Body of pancreas (tissue), 4 donors: ENCODE measurements at regions not wholly inside any gene's neighbourhood (a gene's known extent, or its start where the extent isn't known, plus 50 kb on each side); places are given as distances from the start of the nearest gene placed in this dataset.

Experiments used
- ATAC-seq: fragments of 150-250 bp; one replicate; pipeline ENCODE4 v1.9.1; 2016
- DNase-seq, 4 donors: peaks; one replicate each; pipeline ENCODE4 v3.0.0-alpha.2; 2019
- H3K27ac ChIP-seq, 4 donors: fragments of 200-600 bp; sonication (generic); 1 replicate in 3 of 4; 2 replicates in 1 of 4; pipeline versions ENCODE4 v1.5.1 to v1.6.1; 2016 to 2019; ENCODE audit warnings: mild to moderate bottlenecking in 1 of 4, mixed read lengths in 1 of 4, moderate library complexity in 1 of 4
- H3K27me3 ChIP-seq, 2 donors: fragments of 200-600 bp; sonication (generic); one replicate each; pipeline ENCODE4 v1.6.0; 2016; ENCODE audit warnings: mild to moderate bottlenecking in 1 of 2
- H3K36me3 ChIP-seq, 2 donors: fragments of 200-600 bp; sonication (generic); replicated peaks in 1 of 2; 2 replicates each; pipeline ENCODE4 v1.5.1; 2016; ENCODE audit warnings: low read depth in 2 of 2; ENCODE audit not compliant: insufficient read depth in 1 of 2
- H3K4me1 ChIP-seq: fragments of 200-600 bp; sonication (generic); one replicate; pipeline ENCODE4 v1.6.0; 2016
- H3K4me3 ChIP-seq, 2 donors: fragments of 200-600 bp; sonication (generic); 1 replicate in 1 of 2; 2 replicates in 1 of 2; pipeline ENCODE4 v1.5.1; 2016 to 2019
- H3K9me3 ChIP-seq, 3 donors: fragments of 200-600 bp; sonication (generic); 1 replicate in 2 of 3; 2 replicates in 1 of 3; pipeline ENCODE4 v1.5.1; 2016
- CTCF ChIP-seq, 7 experiments: fragments of 450-650 bp in 4 of 7; fragments of 200-600 bp in 3 of 7; sonication (generic) in 3 of 7; IDR thresholded peaks; one replicate each; pipeline ENCODE4 v1.5.1; 2016 to 2019; ENCODE audit warnings: antibody characterized with exemption in 7 of 7
- POLR2A ChIP-seq, 3 donors: fragments of 450-650 bp; IDR thresholded peaks; one replicate each; pipeline ENCODE4 v1.6.1; 2016; ENCODE audit warnings: antibody characterized with exemption in 3 of 3, mild to moderate bottlenecking in 2 of 3
- WGBS, 2 donors: methylation state at CpG; one replicate each; pipeline ENCODE4 v1.1.5; 2017; 5-methylcytosine and 5-hydroxymethylcytosine counted together
- intact Hi-C: fragments of 100-400 bp; cut with DNase I; formaldehyde crosslinking; loops from one replicate; pipeline ENCODE4 v1.15.1; 2023

DNA sequence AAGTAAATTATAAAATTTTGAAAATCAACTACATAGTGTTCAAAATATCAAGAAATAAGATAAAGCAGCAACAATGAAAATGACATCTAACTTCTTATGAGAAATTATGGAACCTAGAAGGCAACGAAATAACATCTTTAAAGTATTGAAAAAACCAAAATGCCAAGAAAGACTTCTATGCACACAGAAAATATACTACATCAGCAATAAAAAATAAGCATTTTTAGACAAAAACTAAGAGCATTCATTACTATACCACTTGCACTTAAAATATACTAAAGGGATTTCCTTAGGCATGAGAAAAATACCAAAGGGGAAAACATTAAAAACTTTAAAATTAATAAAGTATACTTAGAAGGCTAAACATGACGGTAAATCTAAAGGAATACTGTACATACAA, 556.3 kb downstream of the NUP35 start:
- no peak for ATAC-seq
- Histone ChIP-seq H3K4me1 (no peaks in the 10 kb centered on the region), H3K9me3 (no peaks in the 10 kb centered on the region), H3K4me3 (no peak overlapping the region), H3K27ac (no peak overlapping the region), H3K36me3 (no peaks in the 10 kb centered on the region), H3K27me3 (no peaks in the 10 kb centered on the region)
- no peak for DNase-seq
- intact Hi-C loops = no loop called here
- WGBS, 2 donors = 64 to 94% methylated on average over 2 of the region's 2 CpGs
- TF ChIP-seq POLR2A (IDR thresholded peaks at IDR 0.05) (no peak), CTCF (IDR thresholded peaks at IDR 0.05) (no peak)

DNA sequence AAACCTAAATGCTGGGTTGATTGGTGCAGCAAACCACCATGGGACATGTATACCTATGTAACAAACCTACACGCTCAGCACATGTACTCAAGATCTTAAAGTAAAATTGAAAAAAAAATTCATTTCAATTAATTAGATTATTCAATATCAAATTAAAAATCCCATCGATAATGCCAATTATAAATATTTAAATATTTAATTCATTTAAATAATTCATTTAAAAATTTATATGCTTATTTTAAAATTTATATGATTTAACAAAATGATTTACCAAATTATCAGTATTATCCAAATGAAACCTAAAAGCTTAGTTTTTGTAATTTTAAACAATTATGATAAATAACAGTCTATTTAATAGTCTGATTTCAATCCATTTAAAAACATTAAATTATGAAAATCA, 560.4 kb downstream of the NUP35 start:
- ATAC-seq (no peak), DNase-seq (no peak)
- intact Hi-C loops = no loop called here
- WGBS, 2 donors = 84 to 87% methylated on average over 2 of the region's 2 CpGs
- H3K36me3 ChIP-seq = no peaks in the 10 kb centered on the region
- H3K27ac ChIP-seq = no peak overlapping the region
- TF ChIP-seq POLR2A (IDR thresholded peaks at IDR 0.05) (no peak), CTCF (IDR thresholded peaks at IDR 0.05) (no peak)
- no peaks in the 10 kb centered on the region for H3K9me3 ChIP-seq
- H3K4me3 ChIP-seq = no peak overlapping the region
- no peaks in the 10 kb centered on the region for H3K4me1 ChIP-seq
- no peaks in the 10 kb centered on the region for H3K27me3 ChIP-seq

- Histone ChIP-seq H3K4me1 (no peaks in the 10 kb centered on the region), H3K27me3 (no peaks in the 10 kb centered on the region), H3K9me3 (no peaks in the 10 kb centered on the region), H3K27ac (no peak overlapping the region), H3K36me3 (no peaks in the 10 kb centered on the region), H3K4me3 (no peak overlapping the region)
- WGBS, 2 donors = 58 to 75% methylated on average over 4 of the region's 4 CpGs
- ATAC-seq (no peak), DNase-seq (no peak)
- TF ChIP-seq POLR2A (IDR thresholded peaks at IDR 0.05) (no peak), CTCF (IDR thresholded peaks at IDR 0.05) (no peak)
- intact Hi-C loops = no loop called here
Observed at GRCh38 chr2:183696028-183696427, 571.8 kb downstream of the NUP35 start.

DNA sequence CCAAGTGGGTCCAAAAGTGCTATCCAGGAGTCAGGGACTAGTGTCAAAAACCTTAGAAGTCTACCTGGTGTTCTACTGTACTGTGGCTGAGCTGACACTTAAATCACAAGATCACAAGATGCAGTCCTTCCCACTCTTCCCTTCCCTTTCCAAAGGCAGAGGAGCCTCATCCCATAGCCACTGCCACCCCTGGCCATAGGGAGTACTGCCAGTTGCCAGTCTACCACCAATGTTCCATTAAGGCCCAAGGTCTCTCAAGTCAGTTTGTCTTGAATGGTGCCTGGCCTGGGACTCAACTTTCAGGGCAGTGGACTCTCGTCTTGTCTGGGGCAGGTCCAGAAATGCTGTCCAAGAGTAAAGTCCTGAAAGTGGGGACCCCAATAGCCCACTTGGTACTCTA, 585.6 kb downstream of the NUP35 start:
- Histone ChIP-seq H3K4me3 (no peak overlapping the region), H3K9me3 (no peaks in the 10 kb centered on the region), H3K4me1 (no peaks in the 10 kb centered on the region), H3K27ac (no peak overlapping the region), H3K27me3 (no peaks in the 10 kb centered on the region), H3K36me3 (no peaks in the 10 kb centered on the region)
- TF ChIP-seq POLR2A (IDR thresholded peaks at IDR 0.05) = no peak
- ATAC-seq (no peak), DNase-seq (no peak)
- 88% methylated on average over 1 of the region's 1 CpG for WGBS, 2 donors
- intact Hi-C loops = no loop called here

- ATAC-seq (no peak), DNase-seq (no peak)
- intact Hi-C loops = no loop called here
- H3K4me1 ChIP-seq = no peaks in the 10 kb centered on the region
- WGBS, 2 donors = 36 to 40% methylated on average over 3 of the region's 3 CpGs
- H3K4me3 ChIP-seq = no peak overlapping the region
- TF ChIP-seq POLR2A (IDR thresholded peaks at IDR 0.05) = no peak
- no peak for TF ChIP-seq CTCF (IDR thresholded peaks at IDR 0.05)
- H3K27ac ChIP-seq = no peak overlapping the region
- H3K36me3 ChIP-seq = no peaks in the 10 kb centered on the region
- H3K27me3 ChIP-seq = no peaks in the 10 kb centered on the region
- H3K9me3 ChIP-seq = no peaks in the 10 kb centered on the region
Observed at GRCh38 chr2:183718246-183718645, 594.0 kb downstream of the NUP35 start.
